K562 (cell line): ENCODE measurements at regions not wholly inside any gene's neighbourhood (a gene's known extent, or its start where the extent isn't known, plus 50 kb on each side); places are given as distances from the start of the nearest gene placed in this dataset.

ENCODE experiments used
- ATAC-seq: fragments of 200-7000 bp; cut with Tn5 transposase; 3 replicates; pipeline ENCODE4 v1.9.1; 2020; ENCODE audit warnings: moderate library complexity
- BruUV-seq: library from RNA; stranded (reverse); fragments of 400-500 nt; replicated peaks from 2 replicates; lab custom pipeline; 2021; lab: Mats Ljungman, UMichigan
- CTCF ChIA-PET: fragments of 300-600 bp; formaldehyde crosslinking; extraction: SDS; loops from one replicate; lab custom pipeline; 2021; ENCODE audit warnings: low intra/inter-chr PET ratio; lab: Yijun Ruan, JAX
- POLR2A ChIA-PET: fragments of 300-600, 350-650 bp; sonication (Branson Sonifier 250); formaldehyde crosslinking; extraction: SDS; loops from one replicate; lab custom pipeline; 2021; ENCODE audit warnings: antibody characterized with exemption, inconsistent platforms; lab: Yijun Ruan, JAX
- DNase-seq, 4 experiments: peaks; one replicate each; pipeline versions ENCODE4 v3.0.0 to v3.0.0-alpha.2; 2011 to 2018; ENCODE audit warnings: low spot score in 3 of 4, mixed read lengths in 3 of 4; ENCODE audit errors: extremely low read depth in 1 of 4
- FAIRE-seq: peaks from 2 replicates; lab custom pipeline; 2011; peaks lifted over from hg19 to GRCh38; lab: Jason Lieb, UNC
- H2AFZ ChIP-seq: 2 replicates; pipeline ENCODE4 v1.6.0; 2011; ENCODE audit warnings: low read depth, low read length, control low read depth, inconsistent platforms
- H3K27ac ChIP-seq: fragments of 200-600 bp; 3 replicates; pipeline ENCODE4 v1.8.0; 2011; ENCODE audit warnings: low read depth, mild to moderate bottlenecking, control low read depth, inconsistent platforms, low read length, moderate library complexity, mixed read lengths; ENCODE audit errors: extremely low read depth
- H3K27me3 ChIP-seq, 2 experiments: fragments of 300-600 bp in 1 of 2; 2 replicates in 1 of 2; 3 replicates in 1 of 2; pipeline versions ENCODE4 v1.6.0 to v1.8.0; 2011; ENCODE audit warnings: inconsistent platforms in 2 of 2, low read length in 2 of 2, mild to moderate bottlenecking in 1 of 2, mixed read lengths in 1 of 2, moderate library complexity in 1 of 2; ENCODE audit not compliant: control insufficient read depth in 2 of 2, insufficient read depth in 2 of 2
- H3K36me3 ChIP-seq: fragments of 300-600 bp; 3 replicates; pipeline ENCODE4 v1.8.0; 2011; ENCODE audit warnings: mild to moderate bottlenecking, low read length, inconsistent platforms; ENCODE audit not compliant: control insufficient read depth, insufficient read depth
- H3K4me1 ChIP-seq, 2 experiments: fragments of 200-600 bp in 1 of 2; replicated peaks in 1 of 2; 2 replicates in 1 of 2; 3 replicates in 1 of 2; pipeline versions ENCODE4 v1.5.1 to v1.8.0; 2011; ENCODE audit warnings: inconsistent platforms in 2 of 2, low read length in 2 of 2, mild to moderate bottlenecking in 1 of 2, mixed read lengths in 1 of 2, moderate library complexity in 1 of 2; ENCODE audit not compliant: control insufficient read depth in 2 of 2, insufficient read depth in 2 of 2
- H3K4me2 ChIP-seq: 2 replicates; pipeline ENCODE4 v1.6.1; 2011; ENCODE audit warnings: low read length, control low read depth, inconsistent platforms, mixed read lengths; ENCODE audit not compliant: insufficient read depth
- H3K4me3 ChIP-seq: fragments of 200-600 bp; sonication (generic), shearing (Covaris generic); 2 replicates; pipeline ENCODE4 v1.5.1; 2016; ENCODE audit warnings: control low read depth, inconsistent platforms
- H3K79me2 ChIP-seq: fragments of 200-600 bp; 3 replicates; pipeline ENCODE4 v1.8.0; 2011; ENCODE audit warnings: low read length, inconsistent platforms; ENCODE audit not compliant: control insufficient read depth, insufficient read depth
- H3K9ac ChIP-seq, 2 experiments: 2 replicates each; pipeline versions ENCODE4 v1.6.0 to v1.6.1; 2011; ENCODE audit warnings: low read depth in 2 of 2, low read length in 2 of 2, control low read depth in 1 of 2, inconsistent platforms in 1 of 2, mild to moderate bottlenecking in 1 of 2, mixed read lengths in 1 of 2; ENCODE audit not compliant: insufficient read depth in 1 of 2
- H3K9me1 ChIP-seq: one replicate; pipeline ENCODE4 v1.6.0; 2011; ENCODE audit warnings: inconsistent platforms, mild to moderate bottlenecking, low read length, moderate library complexity; ENCODE audit not compliant: control insufficient read depth, insufficient read depth
- H3K9me3 ChIP-seq: replicated peaks from 2 replicates; pipeline ENCODE4 v1.5.1; 2011; ENCODE audit warnings: low read depth, low read length, inconsistent platforms; ENCODE audit not compliant: control insufficient read depth, insufficient read depth
- H4K20me1 ChIP-seq: replicated peaks from 2 replicates; pipeline ENCODE4 v1.6.1; 2011; ENCODE audit warnings: low read length, inconsistent platforms, mixed read lengths; ENCODE audit not compliant: control insufficient read depth, insufficient read depth
- ILK ChIP-seq: fragments of 450-650 bp; IDR thresholded peaks from 2 replicates; pipeline ENCODE4 v1.6.1; 2016; ENCODE audit warnings: missing genetic modification characterization, low read depth, mild to moderate bottlenecking, missing compliant biosample characterization, moderate library complexity, borderline replicate concordance
- RBM39 ChIP-seq: fragments of 200-400 bp; formaldehyde crosslinking; optimal IDR thresholded peaks from 2 replicates; pipeline ENCODE3; 2018; ENCODE audit warnings: low read depth, low read length
- in situ Hi-C: fragments of 300-500 bp; cut with MboI; formaldehyde crosslinking; loops from 4 replicates; pipeline ENCODE4 v1.15.0; 2018; ENCODE audit warnings: inconsistent platforms, mixed read lengths
- intact Hi-C: fragments of 100-400 bp; cut with micrococcal nuclease; formaldehyde crosslinking; loops from 2 replicates; pipeline ENCODE4 v1.14.2; 2022
- TF ChIP-seq, protein P1 (sequence below), 2 experiments: fragments of 450-650 bp in 1 of 2; sonication (generic) in 1 of 2; formaldehyde crosslinking in 1 of 2; IDR thresholded peaks in 1 of 2; conservative IDR thresholded peaks in 1 of 2; 2 replicates each; pipeline versions ENCODE4 v1.6.1 to v1.8.1; 2016 to 2023; ENCODE audit warnings: mild to moderate bottlenecking in 2 of 2, moderate library complexity in 2 of 2, inconsistent platforms in 1 of 2, missing genetic modification reagents in 1 of 2
- TF ChIP-seq, protein P2 (sequence below): fragments of 450-650 bp; IDR thresholded peaks from 2 replicates; pipeline ENCODE4 v1.6.1; 2016; ENCODE audit warnings: mild to moderate bottlenecking, moderate library complexity
- TF ChIP-seq, protein P3 (sequence below): fragments of 250-450 bp; sonication (Bioruptor Pico); IDR thresholded peaks from 2 replicates; pipeline ENCODE4 v1.5.0; 2021; ENCODE audit warnings: mild to moderate bottlenecking, moderate library complexity

DNA sequence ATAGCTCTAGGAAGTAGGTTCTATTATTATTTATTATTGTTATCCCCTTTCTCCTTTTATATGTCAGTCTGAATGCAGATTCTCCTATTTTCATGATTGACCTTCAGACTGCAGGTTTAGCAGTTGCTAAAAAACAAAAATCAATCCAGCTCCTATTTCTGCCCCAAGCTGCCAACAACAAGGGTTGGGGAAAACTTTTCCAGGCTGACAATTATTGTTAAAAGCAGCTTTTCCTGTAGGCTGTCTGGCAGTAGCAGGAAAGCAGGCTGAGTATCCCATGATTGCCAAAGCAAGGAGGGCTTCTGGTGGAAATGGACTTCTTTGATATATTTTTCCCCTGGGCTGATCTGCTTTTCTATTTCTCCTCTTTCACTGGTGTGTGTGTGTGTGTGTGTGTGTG is 78.0 kb upstream of the CTLA4 start:
- H3K4me1 ChIP-seq, result no peaks in the 10 kb centered on the region
- in situ Hi-C loops, result no loop called here
- intact Hi-C loops, result no loop called here
- no peak overlapping the region for H3K4me2 ChIP-seq
- no peak overlapping the region for H3K4me3 ChIP-seq
- no peaks in the 10 kb centered on the region for H3K9me3 ChIP-seq
- H3K27ac ChIP-seq, result no peak overlapping the region
- BruUV-seq, result no TSS peak
- DNase-seq, result no peak
- H3K36me3 ChIP-seq, result no peaks in the 10 kb centered on the region
- FAIRE-seq, result no peak
- no peaks in the 10 kb centered on the region for H3K9me1 ChIP-seq
- H4K20me1 ChIP-seq, result no peaks in the 10 kb centered on the region
- CTCF ChIA-PET, result no interaction called here
- no peaks in the 10 kb centered on the region; a peak in 1 of 5 replicates for H3K27me3 ChIP-seq
- H3K79me2 ChIP-seq, result no peaks in the 10 kb centered on the region
- no peak overlapping the region for H3K9ac ChIP-seq
- no peak for ATAC-seq
- POLR2A ChIA-PET, result no interaction called here
- H2AFZ ChIP-seq, result no peak overlapping the region
- TF ChIP-seq, protein P1, sequence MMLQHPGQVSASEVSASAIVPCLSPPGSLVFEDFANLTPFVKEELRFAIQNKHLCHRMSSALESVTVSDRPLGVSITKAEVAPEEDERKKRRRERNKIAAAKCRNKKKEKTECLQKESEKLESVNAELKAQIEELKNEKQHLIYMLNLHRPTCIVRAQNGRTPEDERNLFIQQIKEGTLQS (IDR thresholded peaks at IDR 0.05), result no peak
- TF ChIP-seq, protein P1 (CRISPR knock-in tag; conservative IDR thresholded peaks at IDR 0.05), result no peak
- TF ChIP-seq ILK (tag), result no peak
- TF ChIP-seq, protein P2, sequence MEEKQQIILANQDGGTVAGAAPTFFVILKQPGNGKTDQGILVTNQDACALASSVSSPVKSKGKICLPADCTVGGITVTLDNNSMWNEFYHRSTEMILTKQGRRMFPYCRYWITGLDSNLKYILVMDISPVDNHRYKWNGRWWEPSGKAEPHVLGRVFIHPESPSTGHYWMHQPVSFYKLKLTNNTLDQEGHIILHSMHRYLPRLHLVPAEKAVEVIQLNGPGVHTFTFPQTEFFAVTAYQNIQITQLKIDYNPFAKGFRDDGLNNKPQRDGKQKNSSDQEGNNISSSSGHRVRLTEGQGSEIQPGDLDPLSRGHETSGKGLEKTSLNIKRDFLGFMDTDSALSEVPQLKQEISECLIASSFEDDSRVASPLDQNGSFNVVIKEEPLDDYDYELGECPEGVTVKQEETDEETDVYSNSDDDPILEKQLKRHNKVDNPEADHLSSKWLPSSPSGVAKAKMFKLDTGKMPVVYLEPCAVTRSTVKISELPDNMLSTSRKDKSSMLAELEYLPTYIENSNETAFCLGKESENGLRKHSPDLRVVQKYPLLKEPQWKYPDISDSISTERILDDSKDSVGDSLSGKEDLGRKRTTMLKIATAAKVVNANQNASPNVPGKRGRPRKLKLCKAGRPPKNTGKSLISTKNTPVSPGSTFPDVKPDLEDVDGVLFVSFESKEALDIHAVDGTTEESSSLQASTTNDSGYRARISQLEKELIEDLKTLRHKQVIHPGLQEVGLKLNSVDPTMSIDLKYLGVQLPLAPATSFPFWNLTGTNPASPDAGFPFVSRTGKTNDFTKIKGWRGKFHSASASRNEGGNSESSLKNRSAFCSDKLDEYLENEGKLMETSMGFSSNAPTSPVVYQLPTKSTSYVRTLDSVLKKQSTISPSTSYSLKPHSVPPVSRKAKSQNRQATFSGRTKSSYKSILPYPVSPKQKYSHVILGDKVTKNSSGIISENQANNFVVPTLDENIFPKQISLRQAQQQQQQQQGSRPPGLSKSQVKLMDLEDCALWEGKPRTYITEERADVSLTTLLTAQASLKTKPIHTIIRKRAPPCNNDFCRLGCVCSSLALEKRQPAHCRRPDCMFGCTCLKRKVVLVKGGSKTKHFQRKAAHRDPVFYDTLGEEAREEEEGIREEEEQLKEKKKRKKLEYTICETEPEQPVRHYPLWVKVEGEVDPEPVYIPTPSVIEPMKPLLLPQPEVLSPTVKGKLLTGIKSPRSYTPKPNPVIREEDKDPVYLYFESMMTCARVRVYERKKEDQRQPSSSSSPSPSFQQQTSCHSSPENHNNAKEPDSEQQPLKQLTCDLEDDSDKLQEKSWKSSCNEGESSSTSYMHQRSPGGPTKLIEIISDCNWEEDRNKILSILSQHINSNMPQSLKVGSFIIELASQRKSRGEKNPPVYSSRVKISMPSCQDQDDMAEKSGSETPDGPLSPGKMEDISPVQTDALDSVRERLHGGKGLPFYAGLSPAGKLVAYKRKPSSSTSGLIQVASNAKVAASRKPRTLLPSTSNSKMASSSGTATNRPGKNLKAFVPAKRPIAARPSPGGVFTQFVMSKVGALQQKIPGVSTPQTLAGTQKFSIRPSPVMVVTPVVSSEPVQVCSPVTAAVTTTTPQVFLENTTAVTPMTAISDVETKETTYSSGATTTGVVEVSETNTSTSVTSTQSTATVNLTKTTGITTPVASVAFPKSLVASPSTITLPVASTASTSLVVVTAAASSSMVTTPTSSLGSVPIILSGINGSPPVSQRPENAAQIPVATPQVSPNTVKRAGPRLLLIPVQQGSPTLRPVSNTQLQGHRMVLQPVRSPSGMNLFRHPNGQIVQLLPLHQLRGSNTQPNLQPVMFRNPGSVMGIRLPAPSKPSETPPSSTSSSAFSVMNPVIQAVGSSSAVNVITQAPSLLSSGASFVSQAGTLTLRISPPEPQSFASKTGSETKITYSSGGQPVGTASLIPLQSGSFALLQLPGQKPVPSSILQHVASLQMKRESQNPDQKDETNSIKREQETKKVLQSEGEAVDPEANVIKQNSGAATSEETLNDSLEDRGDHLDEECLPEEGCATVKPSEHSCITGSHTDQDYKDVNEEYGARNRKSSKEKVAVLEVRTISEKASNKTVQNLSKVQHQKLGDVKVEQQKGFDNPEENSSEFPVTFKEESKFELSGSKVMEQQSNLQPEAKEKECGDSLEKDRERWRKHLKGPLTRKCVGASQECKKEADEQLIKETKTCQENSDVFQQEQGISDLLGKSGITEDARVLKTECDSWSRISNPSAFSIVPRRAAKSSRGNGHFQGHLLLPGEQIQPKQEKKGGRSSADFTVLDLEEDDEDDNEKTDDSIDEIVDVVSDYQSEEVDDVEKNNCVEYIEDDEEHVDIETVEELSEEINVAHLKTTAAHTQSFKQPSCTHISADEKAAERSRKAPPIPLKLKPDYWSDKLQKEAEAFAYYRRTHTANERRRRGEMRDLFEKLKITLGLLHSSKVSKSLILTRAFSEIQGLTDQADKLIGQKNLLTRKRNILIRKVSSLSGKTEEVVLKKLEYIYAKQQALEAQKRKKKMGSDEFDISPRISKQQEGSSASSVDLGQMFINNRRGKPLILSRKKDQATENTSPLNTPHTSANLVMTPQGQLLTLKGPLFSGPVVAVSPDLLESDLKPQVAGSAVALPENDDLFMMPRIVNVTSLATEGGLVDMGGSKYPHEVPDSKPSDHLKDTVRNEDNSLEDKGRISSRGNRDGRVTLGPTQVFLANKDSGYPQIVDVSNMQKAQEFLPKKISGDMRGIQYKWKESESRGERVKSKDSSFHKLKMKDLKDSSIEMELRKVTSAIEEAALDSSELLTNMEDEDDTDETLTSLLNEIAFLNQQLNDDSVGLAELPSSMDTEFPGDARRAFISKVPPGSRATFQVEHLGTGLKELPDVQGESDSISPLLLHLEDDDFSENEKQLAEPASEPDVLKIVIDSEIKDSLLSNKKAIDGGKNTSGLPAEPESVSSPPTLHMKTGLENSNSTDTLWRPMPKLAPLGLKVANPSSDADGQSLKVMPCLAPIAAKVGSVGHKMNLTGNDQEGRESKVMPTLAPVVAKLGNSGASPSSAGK, result no peak
- TF ChIP-seq, protein P3, sequence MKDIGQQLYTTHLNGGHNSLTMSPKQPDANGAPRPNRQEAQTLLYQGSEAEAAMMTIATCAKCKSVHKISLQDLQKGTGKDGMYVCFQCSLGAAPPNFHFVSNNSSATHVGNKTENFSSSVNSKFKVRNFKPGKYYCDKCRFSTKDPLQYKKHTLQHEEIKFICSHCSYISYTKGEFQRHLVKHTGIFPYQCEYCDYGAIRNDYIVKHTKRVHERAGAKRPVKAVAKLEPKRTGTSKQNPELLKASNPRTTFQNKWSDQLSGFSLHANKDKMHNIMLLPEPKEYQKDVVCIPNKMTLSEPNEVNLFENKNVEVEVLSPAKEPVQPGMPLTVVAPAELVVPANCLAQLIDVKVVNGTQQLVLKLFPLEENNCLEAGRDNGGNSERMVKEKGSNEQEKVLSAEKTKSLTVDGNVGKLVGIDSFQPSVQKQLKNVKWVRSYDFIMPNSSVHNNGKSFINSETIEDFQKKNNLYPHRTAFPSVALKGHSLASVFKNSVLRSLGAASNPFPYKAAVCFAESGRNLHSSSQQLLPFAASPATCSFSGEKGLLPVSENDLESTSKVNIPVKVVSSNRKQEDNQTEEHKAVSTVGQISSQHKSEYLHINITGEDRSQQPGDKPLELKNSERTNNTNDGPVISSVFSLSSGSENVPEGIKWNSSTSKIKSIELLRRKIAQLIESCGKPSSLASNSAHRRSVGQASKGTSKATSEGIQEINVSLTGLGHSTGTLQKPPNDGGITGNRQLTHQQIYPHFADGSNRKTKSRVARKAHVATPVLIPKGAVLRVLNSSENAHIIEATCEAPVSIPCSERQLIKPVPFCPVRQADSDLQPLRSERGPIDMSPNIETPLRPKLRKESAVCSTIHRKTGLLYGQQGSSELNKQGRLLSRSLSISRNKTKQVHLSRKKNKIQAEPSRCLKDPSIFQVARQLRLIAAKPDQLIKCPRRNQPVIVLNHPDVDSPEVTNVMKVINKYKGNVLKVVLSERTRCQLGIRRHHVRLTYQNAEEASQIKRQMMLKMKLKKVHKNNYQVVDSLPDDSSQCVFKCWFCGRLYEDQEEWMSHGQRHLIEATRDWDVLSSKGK (CRISPR knock-in tag), result no peak
- TF ChIP-seq RBM39, result no peak
